ENCODE measurements at regions not wholly inside any gene's neighbourhood (a gene's known extent, or its start where the extent isn't known, plus 50 kb on each side); places are given as distances from the start of the nearest gene placed in this dataset.

- no peak for ATAC-seq
- Histone ChIP-seq H3K9me3 (no peaks in the 10 kb centered on the region), H3K4me3 (no peak overlapping the region), H3K27me3 (peaks cover 0 to 9% of the 10 kb centered on the region in 2 donors), H3K27ac (no peak overlapping the region), H3K4me1 (peaks cover 0 to 9% (median 0%) of the 10 kb centered on the region in 4 donors), H3K36me3 (no peaks in the 10 kb centered on the region)
- no peak for DNase-seq
- intact Hi-C loops (cut with DNase I) = no loop called here
- TF ChIP-seq, protein P1, sequence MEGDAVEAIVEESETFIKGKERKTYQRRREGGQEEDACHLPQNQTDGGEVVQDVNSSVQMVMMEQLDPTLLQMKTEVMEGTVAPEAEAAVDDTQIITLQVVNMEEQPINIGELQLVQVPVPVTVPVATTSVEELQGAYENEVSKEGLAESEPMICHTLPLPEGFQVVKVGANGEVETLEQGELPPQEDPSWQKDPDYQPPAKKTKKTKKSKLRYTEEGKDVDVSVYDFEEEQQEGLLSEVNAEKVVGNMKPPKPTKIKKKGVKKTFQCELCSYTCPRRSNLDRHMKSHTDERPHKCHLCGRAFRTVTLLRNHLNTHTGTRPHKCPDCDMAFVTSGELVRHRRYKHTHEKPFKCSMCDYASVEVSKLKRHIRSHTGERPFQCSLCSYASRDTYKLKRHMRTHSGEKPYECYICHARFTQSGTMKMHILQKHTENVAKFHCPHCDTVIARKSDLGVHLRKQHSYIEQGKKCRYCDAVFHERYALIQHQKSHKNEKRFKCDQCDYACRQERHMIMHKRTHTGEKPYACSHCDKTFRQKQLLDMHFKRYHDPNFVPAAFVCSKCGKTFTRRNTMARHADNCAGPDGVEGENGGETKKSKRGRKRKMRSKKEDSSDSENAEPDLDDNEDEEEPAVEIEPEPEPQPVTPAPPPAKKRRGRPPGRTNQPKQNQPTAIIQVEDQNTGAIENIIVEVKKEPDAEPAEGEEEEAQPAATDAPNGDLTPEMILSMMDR (IDR thresholded peaks at IDR 0.05) = no peak
- TF ChIP-seq POLR2A (IDR thresholded peaks at IDR 0.05) = no peak
- WGBS (ENCODE audit: insufficient coverage, low coverage, low lambda C conversion rate, missing lambda C conversion rate) = 52% methylated on average over 2 of the region's 2 CpGs
Measured at GRCh38 chr3:64449026-64449425, 223.8 kb upstream of the PRICKLE2 start.

GRCh38 chr3:64445944-64446300 is 220.7 kb upstream of the PRICKLE2 start:
- ATAC-seq = no peak

GRCh38 chr3:64445109-64445943 is 220.1 kb upstream of the PRICKLE2 start:
- Histone ChIP-seq H3K27ac (no peak overlapping the region), H3K4me1 (peaks cover 0 to 9% (median 0%) of the 10 kb centered on the region in 4 donors)

More at GRCh38 chr3:64445944-64446300, 220.7 kb upstream of the PRICKLE2 start:
- H3K36me3 ChIP-seq = no peaks in the 10 kb centered on the region
- DNase-seq = no peak
- 64% methylated on average over 4 of the region's 5 CpGs for WGBS (ENCODE audit: insufficient coverage, low coverage, low lambda C conversion rate, missing lambda C conversion rate)
- no peaks in the 10 kb centered on the region for H3K9me3 ChIP-seq
- H3K4me1 ChIP-seq = peaks cover 0 to 9% (median 0%) of the 10 kb centered on the region in 4 donors
- peaks cover 0 to 9% of the 10 kb centered on the region in 2 donors for H3K27me3 ChIP-seq
- no peak overlapping the region for H3K4me3 ChIP-seq
- intact Hi-C loops (cut with DNase I) = no loop called here
- TF ChIP-seq, protein P1 (IDR thresholded peaks at IDR 0.05) = no peak
- TF ChIP-seq POLR2A (IDR thresholded peaks at IDR 0.05) = no peak
- H3K27ac ChIP-seq = no peak overlapping the region

GRCh38 chr3:64444490-64445108 is 219.3 kb upstream of the PRICKLE2 start:
- TF ChIP-seq, protein P1 (IDR thresholded peaks at IDR 0.05) = no peak
- no peak for TF ChIP-seq POLR2A (IDR thresholded peaks at IDR 0.05)
- WGBS (ENCODE audit: insufficient coverage, low coverage, low lambda C conversion rate, missing lambda C conversion rate) = 16% methylated on average over 15 of the region's 29 CpGs
- H3K27me3 ChIP-seq = peaks cover 0 to 9% of the 10 kb centered on the region in 2 donors
- ATAC-seq (peak in 1 of 4 donors; percentile 17), DNase-seq (no peak)
- intact Hi-C loops (cut with DNase I) = no loop called here
- no peaks in the 10 kb centered on the region for H3K9me3 ChIP-seq
- H3K4me3 ChIP-seq = peak overlapping the region in 2 of 3 donors; percentile 14 to 41
- H3K36me3 ChIP-seq = no peaks in the 10 kb centered on the region
- H3K27ac ChIP-seq = no peak overlapping the region
- peaks cover 0 to 9% (median 0%) of the 10 kb centered on the region in 4 donors for H3K4me1 ChIP-seq

More at GRCh38 chr3:64445109-64445943, 220.1 kb upstream of the PRICKLE2 start:
- Histone ChIP-seq H3K9me3 (no peaks in the 10 kb centered on the region), H3K4me3 (peak overlapping the region in 2 of 3 donors; percentile 14 to 41), H3K27me3 (peaks cover 0 to 9% of the 10 kb centered on the region in 2 donors), H3K36me3 (no peaks in the 10 kb centered on the region)
- WGBS (ENCODE audit: insufficient coverage, low coverage, low lambda C conversion rate, missing lambda C conversion rate) = 11% methylated on average over 17 of the region's 79 CpGs
- no peak for TF ChIP-seq POLR2A (IDR thresholded peaks at IDR 0.05)
- TF ChIP-seq, protein P1 (IDR thresholded peaks at IDR 0.05) = no peak
- ATAC-seq = peak; percentile 40 to 65 (median 50)
- intact Hi-C loops (cut with DNase I) = no loop called here
- DNase-seq = peak in 1 of 3 donors; percentile 27
